ENCODE measurements at regions not wholly inside any gene's neighbourhood (a gene's known extent, or its start where the extent isn't known, plus 50 kb on each side); places are given as distances from the start of the nearest gene placed in this dataset.

GRCh38 chr6:48249071-48249470, 138.1 kb upstream of the PTCHD4 start:
- no peak overlapping the region for H3K27ac ChIP-seq
- no peak for TF ChIP-seq CTCF (IDR thresholded peaks at IDR 0.05)

- TF ChIP-seq CTCF (IDR thresholded peaks at IDR 0.05): no peak
- no peak for TF ChIP-seq ZFX (IDR thresholded peaks at IDR 0.05; ENCODE audit: borderline replicate concordance)
- H3K27ac ChIP-seq: no peak overlapping the region
Observed at GRCh38 chr6:48243071-48243470, 132.1 kb upstream of the PTCHD4 start.

GRCh38 chr6:48240287-48240686, 129.3 kb upstream of the PTCHD4 start:
- no peak overlapping the region for H3K27ac ChIP-seq
- TF ChIP-seq ZFX (IDR thresholded peaks at IDR 0.05; ENCODE audit: borderline replicate concordance) (no peak), CTCF (IDR thresholded peaks at IDR 0.05) (no peak)

- no peak for TF ChIP-seq ZFX (IDR thresholded peaks at IDR 0.05; ENCODE audit: borderline replicate concordance)
- TF ChIP-seq CTCF (IDR thresholded peaks at IDR 0.05): no peak
Observed at GRCh38 chr6:48236375-48236774, 125.4 kb upstream of the PTCHD4 start.

GRCh38 chr6:48233063-48233462, 122.1 kb upstream of the PTCHD4 start:
- no peak overlapping the region for H3K27ac ChIP-seq
- no peak for TF ChIP-seq ZFX (IDR thresholded peaks at IDR 0.05; ENCODE audit: borderline replicate concordance)
- no peak for TF ChIP-seq CTCF (IDR thresholded peaks at IDR 0.05)

More at GRCh38 chr6:48236375-48236774, 125.4 kb upstream of the PTCHD4 start:
- no peak overlapping the region for H3K27ac ChIP-seq

GRCh38 chr6:48229841-48230240, 118.8 kb upstream of the PTCHD4 start:
- TF ChIP-seq ZFX (IDR thresholded peaks at IDR 0.05; ENCODE audit: borderline replicate concordance) (no peak), CTCF (IDR thresholded peaks at IDR 0.05) (no peak)
- no peak overlapping the region for H3K27ac ChIP-seq

- TF ChIP-seq CTCF (IDR thresholded peaks at IDR 0.05) (no peak), ZFX (IDR thresholded peaks at IDR 0.05; ENCODE audit: borderline replicate concordance) (no peak)
- H3K27ac ChIP-seq: no peak overlapping the region
Observed at GRCh38 chr6:48222241-48222640, 111.2 kb upstream of the PTCHD4 start.
